NCI-H2227 treated with DMSO at 0.1 percent for 48 hours (cell line): ENCODE measurements at regions not wholly inside any gene's neighbourhood (a gene's known extent, or its start where the extent isn't known, plus 50 kb on each side); places are given as distances from the start of the nearest gene placed in this dataset.
"Not testable (repeated sequence)": the region's sequence is repeated elsewhere in the genome, so short reads cannot be mapped to it uniquely, and the experiment has no call there.

Experiments
- DNase-seq: peaks from one replicate; lab custom pipeline; 2025; lab: John Stamatoyannopoulos, UW

GRCh38 chr1:146324463-146324862, 95.6 kb upstream of the NOTCH2NLA start:
- DNase-seq = not testable (repeated sequence)

- DNase-seq = not testable (repeated sequence)
Measured at GRCh38 chr1:146323302-146323701, 94.5 kb upstream of the NOTCH2NLA start.

- not testable (repeated sequence) for DNase-seq
Measured at GRCh38 chr1:146322893-146323292, 94.1 kb upstream of the NOTCH2NLA start.

- DNase-seq = not testable (repeated sequence)
Measured at GRCh38 chr1:146318715-146319114, 89.9 kb upstream of the NOTCH2NLA start.

- DNase-seq = not testable (repeated sequence)
Measured at GRCh38 chr1:146317785-146318184, 89.0 kb upstream of the NOTCH2NLA start.

- DNase-seq = not testable (repeated sequence)
Measured at GRCh38 chr1:146314449-146315246, 85.8 kb upstream of the NOTCH2NLA start.

- DNase-seq = not testable (repeated sequence)
Measured at GRCh38 chr1:146310579-146310978, 81.8 kb upstream of the NOTCH2NLA start.

- not testable (repeated sequence) for DNase-seq
Measured at GRCh38 chr1:146309427-146309826, 80.6 kb upstream of the NOTCH2NLA start.

GRCh38 chr1:146308892-146309291, 80.1 kb upstream of the NOTCH2NLA start:
- not testable (repeated sequence) for DNase-seq

GRCh38 chr1:146308152-146308551, 79.3 kb upstream of the NOTCH2NLA start:
- not testable (repeated sequence) for DNase-seq

GRCh38 chr1:146307632-146308031, 78.8 kb upstream of the NOTCH2NLA start:
- DNase-seq = not testable (repeated sequence)

GRCh38 chr1:146306651-146307050, 77.8 kb upstream of the NOTCH2NLA start:
- DNase-seq = not testable (repeated sequence)

- DNase-seq = not testable (repeated sequence)
Measured at GRCh38 chr1:146305442-146305841, 76.6 kb upstream of the NOTCH2NLA start.

GRCh38 chr1:146298575-146298897, 69.7 kb upstream of the NOTCH2NLA start:
- DNase-seq = not testable (repeated sequence)

GRCh38 chr1:146297781-146298574, 69.2 kb upstream of the NOTCH2NLA start:
- not testable (repeated sequence) for DNase-seq

GRCh38 chr1:146292940-146293936, 64.4 kb upstream of the NOTCH2NLA start:
- DNase-seq = not testable (repeated sequence)

- DNase-seq = not testable (repeated sequence)
Measured at GRCh38 chr1:146292424-146292823, 63.6 kb upstream of the NOTCH2NLA start.

- DNase-seq = not testable (repeated sequence)
Measured at GRCh38 chr1:146287881-146288280, 59.1 kb upstream of the NOTCH2NLA start.

- DNase-seq = not testable (repeated sequence)
Measured at GRCh38 chr1:146284760-146285159, 55.9 kb upstream of the NOTCH2NLA start.

- DNase-seq = not testable (repeated sequence)
Measured at GRCh38 chr1:146283527-146283880, 54.7 kb upstream of the NOTCH2NLA start.

- not testable (repeated sequence) for DNase-seq
Measured at GRCh38 chr1:146282807-146283526, 54.1 kb upstream of the NOTCH2NLA start.
